Right atrium auricular region (tissue), 2 donors: ENCODE measurements at regions not wholly inside any gene's neighbourhood (a gene's known extent, or its start where the extent isn't known, plus 50 kb on each side); places are given as distances from the start of the nearest gene placed in this dataset.

Experiments used
- DNase-seq: peaks from one replicate; pipeline ENCODE4 v3.0.0-alpha.2; 2019; ENCODE audit warnings: low spot score
- H3K27ac ChIP-seq, 2 donors: fragments of 200-600 bp; sonication (generic); 1 replicate in 1 of 2; 2 replicates in 1 of 2; pipeline ENCODE4 v1.5.1; 2016 to 2019
- H3K27me3 ChIP-seq, 2 donors: fragments of 200-600 bp; sonication (generic); one replicate each; pipeline versions ENCODE4 v1.5.1 to v1.6.0; 2017 to 2019
- H3K36me3 ChIP-seq: fragments of 200-600 bp; sonication (generic); one replicate; pipeline ENCODE4 v1.5.1; 2016
- H3K4me1 ChIP-seq, 2 donors: fragments of 200-600 bp; sonication (generic); one replicate each; pipeline versions ENCODE4 v1.5.1 to v1.6.0; 2017 to 2019
- H3K4me3 ChIP-seq, 2 donors: fragments of 200-600 bp; sonication (generic); 1 replicate in 1 of 2; 2 replicates in 1 of 2; pipeline ENCODE4 v1.5.1; 2017 to 2019; ENCODE audit warnings: mild to moderate bottlenecking in 1 of 2, moderate library complexity in 1 of 2
- H3K9me3 ChIP-seq, 2 donors: fragments of 200-600 bp; sonication (generic); one replicate each; pipeline ENCODE4 v1.5.1; 2019
- CTCF ChIP-seq, 2 donors: fragments of 200-600 bp; sonication (generic); IDR thresholded peaks; one replicate each; pipeline ENCODE4 v1.5.1; 2019; ENCODE audit warnings: antibody characterized with exemption in 2 of 2

DNA sequence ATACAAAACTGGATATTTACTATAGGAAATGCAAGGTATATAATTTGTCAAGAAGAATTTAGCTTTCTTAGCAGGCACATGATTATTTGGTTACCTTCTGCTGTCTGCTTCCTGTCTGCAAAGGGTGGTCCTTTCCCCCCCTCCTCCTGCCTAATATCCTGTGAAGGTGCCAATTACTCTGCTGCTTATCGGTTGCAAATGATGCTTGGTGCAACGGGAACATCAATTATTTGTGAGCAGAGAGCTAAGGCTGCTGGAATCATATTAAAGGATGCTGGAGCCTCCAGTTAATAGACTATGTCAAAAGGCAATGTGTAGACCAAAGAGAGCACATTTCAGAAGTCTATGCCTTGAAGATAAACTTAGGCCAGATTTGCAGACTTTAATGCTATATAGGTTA, 443.7 kb upstream of the ONECUT1 start:
- no peak for DNase-seq
- H3K4me3 ChIP-seq: no peak overlapping the region
- no peak for TF ChIP-seq CTCF (IDR thresholded peaks at IDR 0.05)
- H3K4me1 ChIP-seq: no peaks in the 10 kb centered on the region
- no peaks in the 10 kb centered on the region for H3K9me3 ChIP-seq
- H3K36me3 ChIP-seq: no peaks in the 10 kb centered on the region
- no peak overlapping the region for H3K27ac ChIP-seq
- no peaks in the 10 kb centered on the region for H3K27me3 ChIP-seq

DNA sequence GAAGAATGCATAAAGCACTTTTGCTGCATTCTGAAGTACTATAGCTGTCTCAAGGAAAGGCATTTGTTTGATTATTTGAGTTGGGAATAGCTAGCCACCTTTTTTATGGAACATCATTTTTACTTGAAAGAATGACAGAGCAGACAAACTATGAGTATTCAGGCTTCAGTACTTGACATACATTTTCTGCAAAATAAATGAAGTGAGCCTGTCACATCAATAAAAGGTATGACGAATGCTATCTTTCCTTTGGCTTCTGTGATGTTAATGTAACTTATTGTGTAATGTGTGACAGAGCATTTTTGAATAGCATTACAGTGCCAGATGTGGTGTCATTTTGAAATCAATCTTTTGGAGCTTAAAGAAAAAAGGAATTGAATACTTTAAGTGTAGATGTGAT, 440.3 kb upstream of the ONECUT1 start:
- no peak for DNase-seq
- Histone ChIP-seq H3K9me3 (no peaks in the 10 kb centered on the region), H3K27ac (no peak overlapping the region), H3K27me3 (no peaks in the 10 kb centered on the region), H3K36me3 (no peaks in the 10 kb centered on the region), H3K4me3 (no peak overlapping the region), H3K4me1 (no peaks in the 10 kb centered on the region)
- TF ChIP-seq CTCF (IDR thresholded peaks at IDR 0.05): no peak

GRCh38 chr15:53226559-53226958, 436.4 kb upstream of the ONECUT1 start:
- DNase-seq: no peak
- no peaks in the 10 kb centered on the region for H3K9me3 ChIP-seq
- no peak overlapping the region for H3K4me3 ChIP-seq
- H3K27ac ChIP-seq: no peak overlapping the region
- H3K27me3 ChIP-seq: no peaks in the 10 kb centered on the region
- H3K4me1 ChIP-seq: no peaks in the 10 kb centered on the region
- no peaks in the 10 kb centered on the region for H3K36me3 ChIP-seq
- no peak for TF ChIP-seq CTCF (IDR thresholded peaks at IDR 0.05)

- no peaks in the 10 kb centered on the region for H3K9me3 ChIP-seq
- no peaks in the 10 kb centered on the region for H3K27me3 ChIP-seq
- H3K4me3 ChIP-seq: no peak overlapping the region
- H3K4me1 ChIP-seq: no peaks in the 10 kb centered on the region
- H3K27ac ChIP-seq: no peak overlapping the region
- no peaks in the 10 kb centered on the region for H3K36me3 ChIP-seq
- no peak for DNase-seq
- no peak for TF ChIP-seq CTCF (IDR thresholded peaks at IDR 0.05)
These were observed 435.6 kb upstream of the ONECUT1 start for GRCh38 chr15:53225781-53226180.

DNA sequence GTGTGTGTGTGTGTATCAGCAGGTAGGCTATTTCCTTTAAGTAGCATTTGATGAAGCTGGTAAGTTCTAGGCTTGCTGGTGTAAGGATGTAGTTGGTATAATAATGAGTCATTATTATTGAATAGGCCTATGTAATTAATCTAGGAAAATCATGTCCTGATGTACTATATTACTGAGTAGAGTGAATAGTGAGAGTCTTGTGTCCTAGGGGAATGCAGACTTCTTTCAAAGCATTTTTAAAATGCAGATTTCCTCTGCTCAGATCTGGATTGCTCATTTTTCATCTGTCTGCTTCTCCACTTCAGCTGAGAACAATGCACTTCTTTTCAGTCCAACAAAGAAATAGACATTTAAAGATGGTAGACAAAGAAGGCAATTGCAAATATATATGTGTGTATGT, 434.2 kb upstream of the ONECUT1 start:
- TF ChIP-seq CTCF (IDR thresholded peaks at IDR 0.05): no peak
- DNase-seq: no peak
- no peaks in the 10 kb centered on the region for H3K36me3 ChIP-seq
- H3K27ac ChIP-seq: no peak overlapping the region
- no peaks in the 10 kb centered on the region for H3K9me3 ChIP-seq
- H3K4me1 ChIP-seq: no peaks in the 10 kb centered on the region
- no peaks in the 10 kb centered on the region for H3K27me3 ChIP-seq
- H3K4me3 ChIP-seq: no peak overlapping the region

- no peak for DNase-seq
- no peaks in the 10 kb centered on the region for H3K36me3 ChIP-seq
These were observed 433.7 kb upstream of the ONECUT1 start for GRCh38 chr15:53223815-53224214.

More at GRCh38 chr15:53223815-53224214, 433.7 kb upstream of the ONECUT1 start:
- Histone ChIP-seq H3K27me3 (no peaks in the 10 kb centered on the region), H3K4me3 (no peak overlapping the region), H3K4me1 (no peaks in the 10 kb centered on the region), H3K27ac (no peak overlapping the region), H3K9me3 (no peaks in the 10 kb centered on the region)
- TF ChIP-seq CTCF (IDR thresholded peaks at IDR 0.05): no peak
